DOHH2 (cell line): ENCODE measurements at regions not wholly inside any gene's neighbourhood (a gene's known extent, or its start where the extent isn't known, plus 50 kb on each side); places are given as distances from the start of the nearest gene placed in this dataset.
"Not testable (repeated sequence)": the region's sequence is repeated elsewhere in the genome, so short reads cannot be mapped to it uniquely, and the experiment has no call there.

Experiments used
- H3F3A ChIP-seq: fragments of 200-600 bp; sonication (generic), shearing (Covaris generic); 2 replicates; pipeline ENCODE4 v1.6.0; 2016; ENCODE audit warnings: antibody characterized with exemption, mild to moderate bottlenecking; ENCODE audit not compliant: control insufficient read depth, insufficient read depth
- H3K27ac ChIP-seq: fragments of 200-600 bp; sonication (generic); 2 replicates; pipeline ENCODE4 v1.5.1; 2014; ENCODE audit warnings: low read depth, mild to moderate bottlenecking, low read length, moderate library complexity
- H3K27me3 ChIP-seq: fragments of 200-600 bp; sonication (generic); 2 replicates; pipeline ENCODE4 v1.6.1; 2014; ENCODE audit warnings: mild to moderate bottlenecking, low read length, mixed read lengths; ENCODE audit not compliant: control insufficient read depth
- H3K36me3 ChIP-seq: fragments of 200-600 bp; sonication (generic); 2 replicates; pipeline ENCODE4 v1.6.1; 2014; ENCODE audit warnings: mild to moderate bottlenecking, low read length, moderate library complexity, mixed read lengths; ENCODE audit not compliant: control insufficient read depth
- H3K4me1 ChIP-seq: fragments of 200-600 bp; sonication (generic); 2 replicates; pipeline ENCODE4 v1.6.1; 2014; ENCODE audit warnings: mild to moderate bottlenecking, low read length, mixed read lengths; ENCODE audit not compliant: control insufficient read depth
- H3K4me2 ChIP-seq: fragments of 200-600 bp; sonication (generic); 2 replicates; pipeline ENCODE4 v1.6.0; 2014; ENCODE audit warnings: mild to moderate bottlenecking, low read length, moderate library complexity
- H3K4me3 ChIP-seq: fragments of 200-600 bp; sonication (generic); 2 replicates; pipeline ENCODE4 v1.5.1; 2014; ENCODE audit warnings: mild to moderate bottlenecking, low read length, mixed read lengths
- H3K79me2 ChIP-seq: fragments of 200-600 bp; sonication (generic); 2 replicates; pipeline ENCODE4 v1.6.1; 2014; ENCODE audit warnings: mild to moderate bottlenecking, low read length, mixed read lengths; ENCODE audit not compliant: control insufficient read depth
- H3K9me2 ChIP-seq: fragments of 200-600 bp; sonication (generic); replicated peaks from 2 replicates; pipeline ENCODE4 v1.6.1; 2014; ENCODE audit warnings: mild to moderate bottlenecking, low read length, mixed read lengths; ENCODE audit not compliant: control insufficient read depth
- H3K9me3 ChIP-seq: fragments of 200-600 bp; sonication (generic); 2 replicates; pipeline ENCODE4 v1.6.1; 2014; ENCODE audit warnings: antibody characterized with exemption, low read length, mixed read lengths; ENCODE audit not compliant: control insufficient read depth, insufficient read depth
- H4K20me1 ChIP-seq: fragments of 200-600 bp; sonication (generic); 2 replicates; pipeline ENCODE4 v1.6.0; 2014; ENCODE audit warnings: low read depth, mild to moderate bottlenecking, antibody characterized with exemption, low read length, moderate library complexity; ENCODE audit not compliant: control insufficient read depth, insufficient read depth
- EZH2phosphoT487 ChIP-seq: fragments of 200-600 bp; sonication (generic); IDR thresholded peaks from 2 replicates; pipeline ENCODE4 v1.6.1; 2017; ENCODE audit warnings: borderline replicate concordance, mild to moderate bottlenecking, antibody characterized with exemption, low read length, moderate library complexity, mixed read lengths
- TF ChIP-seq, protein P1 (sequence below): fragments of 200-600 bp; sonication (generic); IDR thresholded peaks from one replicate; pipeline ENCODE4 v1.5.1; 2014; ENCODE audit warnings: antibody characterized with exemption, mild to moderate bottlenecking, low read depth, low read length; ENCODE audit not compliant: poor library complexity, severe bottlenecking

DNA sequence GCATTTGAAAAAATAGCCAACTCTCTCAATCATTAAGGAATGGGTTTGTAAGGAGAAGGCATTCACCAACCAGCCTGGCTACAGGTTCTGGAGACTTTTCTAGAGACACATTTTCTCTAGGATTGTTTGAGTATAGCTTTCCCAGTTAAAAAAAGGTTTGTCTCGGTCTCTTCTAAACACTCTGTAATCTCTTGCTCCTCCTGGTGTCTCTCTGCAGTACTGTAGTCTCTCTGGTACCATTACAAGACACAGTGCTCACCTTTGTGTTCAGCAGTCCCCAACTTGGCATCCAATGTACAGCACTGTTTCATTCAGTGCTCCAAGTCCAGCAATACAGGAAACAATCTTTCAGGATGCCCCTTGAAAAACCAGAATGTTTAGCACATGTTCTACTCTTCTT is 534.4 kb downstream of the ZNF385D start:
- H3K36me3 ChIP-seq, result no peaks in the 10 kb centered on the region
- H3K4me1 ChIP-seq, result no peaks in the 10 kb centered on the region
- H3K9me2 ChIP-seq, result no peaks in the 10 kb centered on the region
- TF ChIP-seq EZH2phosphoT487, result no peak
- TF ChIP-seq, protein P1, sequence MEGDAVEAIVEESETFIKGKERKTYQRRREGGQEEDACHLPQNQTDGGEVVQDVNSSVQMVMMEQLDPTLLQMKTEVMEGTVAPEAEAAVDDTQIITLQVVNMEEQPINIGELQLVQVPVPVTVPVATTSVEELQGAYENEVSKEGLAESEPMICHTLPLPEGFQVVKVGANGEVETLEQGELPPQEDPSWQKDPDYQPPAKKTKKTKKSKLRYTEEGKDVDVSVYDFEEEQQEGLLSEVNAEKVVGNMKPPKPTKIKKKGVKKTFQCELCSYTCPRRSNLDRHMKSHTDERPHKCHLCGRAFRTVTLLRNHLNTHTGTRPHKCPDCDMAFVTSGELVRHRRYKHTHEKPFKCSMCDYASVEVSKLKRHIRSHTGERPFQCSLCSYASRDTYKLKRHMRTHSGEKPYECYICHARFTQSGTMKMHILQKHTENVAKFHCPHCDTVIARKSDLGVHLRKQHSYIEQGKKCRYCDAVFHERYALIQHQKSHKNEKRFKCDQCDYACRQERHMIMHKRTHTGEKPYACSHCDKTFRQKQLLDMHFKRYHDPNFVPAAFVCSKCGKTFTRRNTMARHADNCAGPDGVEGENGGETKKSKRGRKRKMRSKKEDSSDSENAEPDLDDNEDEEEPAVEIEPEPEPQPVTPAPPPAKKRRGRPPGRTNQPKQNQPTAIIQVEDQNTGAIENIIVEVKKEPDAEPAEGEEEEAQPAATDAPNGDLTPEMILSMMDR, result no peak
- H3F3A ChIP-seq, result no peaks in the 10 kb centered on the region
- no peak overlapping the region for H3K4me2 ChIP-seq
- no peaks in the 10 kb centered on the region for H3K27me3 ChIP-seq
- H3K9me3 ChIP-seq, result no peaks in the 10 kb centered on the region
- H4K20me1 ChIP-seq, result no peaks in the 10 kb centered on the region
- H3K79me2 ChIP-seq, result no peaks in the 10 kb centered on the region
- H3K27ac ChIP-seq, result no peak overlapping the region
- no peak overlapping the region for H3K4me3 ChIP-seq

GRCh38 chr3:21204122-21204521 is 546.9 kb downstream of the ZNF385D start:
- not testable (repeated sequence) for H3K4me1 ChIP-seq, H3K9me3 ChIP-seq, H4K20me1 ChIP-seq, H3K4me2 ChIP-seq, H3K79me2 ChIP-seq, H3K27ac ChIP-seq, H3K4me3 ChIP-seq, H3K36me3 ChIP-seq, H3F3A ChIP-seq, H3K9me2 ChIP-seq, H3K27me3 ChIP-seq

GRCh38 chr3:21195203-21195602 is 555.8 kb downstream of the ZNF385D start:
- H3F3A ChIP-seq, result no peaks in the 10 kb centered on the region
- no peak overlapping the region for H3K4me3 ChIP-seq
- no peaks in the 10 kb centered on the region for H3K9me3 ChIP-seq
- TF ChIP-seq, protein P1, result no peak
- TF ChIP-seq EZH2phosphoT487, result no peak
- no peaks in the 10 kb centered on the region for H4K20me1 ChIP-seq
- no peak overlapping the region for H3K27ac ChIP-seq
- no peak overlapping the region for H3K4me2 ChIP-seq
- no peaks in the 10 kb centered on the region for H3K9me2 ChIP-seq
- H3K27me3 ChIP-seq, result no peaks in the 10 kb centered on the region
- no peaks in the 10 kb centered on the region for H3K36me3 ChIP-seq
- H3K4me1 ChIP-seq, result no peaks in the 10 kb centered on the region
- H3K79me2 ChIP-seq, result no peaks in the 10 kb centered on the region

GRCh38 chr3:21194036-21194435 is 557.0 kb downstream of the ZNF385D start:
- not testable (repeated sequence) for H3K4me1 ChIP-seq, H3K79me2 ChIP-seq, H3K9me2 ChIP-seq, H4K20me1 ChIP-seq, H3F3A ChIP-seq, H3K36me3 ChIP-seq, H3K4me3 ChIP-seq, H3K27me3 ChIP-seq, H3K9me3 ChIP-seq, H3K4me2 ChIP-seq, H3K27ac ChIP-seq
